A549 (cell line): ENCODE measurements at regions not wholly inside any gene's neighbourhood (a gene's known extent, or its start where the extent isn't known, plus 50 kb on each side); places are given as distances from the start of the nearest gene placed in this dataset.

ENCODE experiments used
- CTCF ChIP-seq: fragments of >200 bp; sonication (Bioruptor Twin); formaldehyde crosslinking; IDR thresholded peaks from 3 replicates; pipeline ENCODE4 v1.5.1; 2016
- MAX ChIP-seq: IDR thresholded peaks from 2 replicates; pipeline ENCODE4 v1.6.1; 2012
- PHF8 ChIP-seq: fragments of 200-600 bp; sonication (generic); IDR thresholded peaks from 2 replicates; pipeline ENCODE4 v1.6.1; 2016; ENCODE audit warnings: low read depth, mild to moderate bottlenecking, antibody characterized with exemption, moderate library complexity, borderline replicate concordance

- TF ChIP-seq CTCF (no peak), MAX (no peak), PHF8 (no peak)
These were observed 741.3 kb downstream of the GALR1 start for GRCh38 chr18:77990901-77991300.
